GM18502 (cell line): ENCODE measurements at regions not wholly inside any gene's neighbourhood (a gene's known extent, or its start where the extent isn't known, plus 50 kb on each side); places are given as distances from the start of the nearest gene placed in this dataset.
"Not testable (repeated sequence)": the region's sequence is repeated elsewhere in the genome, so short reads cannot be mapped to it uniquely, and the experiment has no call there.

Experiments used
- ATAC-seq: cut with Tn5 transposase; IDR thresholded peaks from one replicate; pipeline ENCODE4 v1.9.1; 2021; ENCODE audit warnings: mild to moderate bottlenecking; ENCODE audit not compliant: unreplicated experiment, poor library complexity

- peak; percentile 67 for ATAC-seq
Measured at GRCh38 chr17:21513012-21513570, 136.9 kb downstream of the KCNJ12 start.

- not testable (repeated sequence) for ATAC-seq
Measured at GRCh38 chr17:21514567-21514966, 138.4 kb downstream of the KCNJ12 start.

GRCh38 chr17:21517538-21518293 is 141.6 kb downstream of the KCNJ12 start:
- ATAC-seq: no peak

- ATAC-seq: no peak
Measured at GRCh38 chr17:21522755-21523336, 146.7 kb downstream of the KCNJ12 start.

GRCh38 chr17:21523497-21524210 is 147.5 kb downstream of the KCNJ12 start:
- ATAC-seq: no peak

GRCh38 chr17:21524211-21524591 is 148.0 kb downstream of the KCNJ12 start:
- no peak for ATAC-seq

GRCh38 chr17:21525464-21526130 is 149.4 kb downstream of the KCNJ12 start:
- ATAC-seq: no peak

GRCh38 chr17:21528031-21528695 is 152.0 kb downstream of the KCNJ12 start:
- no peak for ATAC-seq

- ATAC-seq: no peak
Measured at GRCh38 chr17:21530311-21530710, 154.2 kb downstream of the KCNJ12 start.

- ATAC-seq: no peak
Measured at GRCh38 chr17:21530841-21531240, 154.7 kb downstream of the KCNJ12 start.

- no peak for ATAC-seq
Measured at GRCh38 chr17:21532763-21533385, 156.7 kb downstream of the KCNJ12 start.

GRCh38 chr17:21535686-21536375 is 156.5 kb upstream of the KCNJ18 start:
- ATAC-seq: no peak

- ATAC-seq: no peak
Measured at GRCh38 chr17:21537302-21537701, 155.0 kb upstream of the KCNJ18 start.

GRCh38 chr17:21538615-21539014 is 153.7 kb upstream of the KCNJ18 start:
- ATAC-seq: no peak

GRCh38 chr17:21539146-21539545 is 153.2 kb upstream of the KCNJ18 start:
- no peak for ATAC-seq

GRCh38 chr17:21540502-21540901 is 151.8 kb upstream of the KCNJ18 start:
- ATAC-seq: no peak

- ATAC-seq: no peak
Measured at GRCh38 chr17:21542070-21542469, 150.3 kb upstream of the KCNJ18 start.

GRCh38 chr17:21542991-21543390 is 149.3 kb upstream of the KCNJ18 start:
- ATAC-seq: no peak

GRCh38 chr17:21545064-21545463 is 147.3 kb upstream of the KCNJ18 start:
- no peak for ATAC-seq
